ENCODE measurements at regions not wholly inside any gene's neighbourhood (a gene's known extent, or its start where the extent isn't known, plus 50 kb on each side); places are given as distances from the start of the nearest gene placed in this dataset.
"Not testable (repeated sequence)": the region's sequence is repeated elsewhere in the genome, so short reads cannot be mapped to it uniquely, and the experiment has no call there.

- FAIRE-seq, result no peak
Observed at GRCh38 chr3:188021502-188022040, 132.4 kb upstream of the LPP start.

GRCh38 chr3:188022902-188023301 lies 131.1 kb upstream of the LPP start:
- DNase-seq (ENCODE audit: insufficient read length, low spot score); FAIRE-seq: not testable (repeated sequence)

More at GRCh38 chr3:188021502-188022040, 132.4 kb upstream of the LPP start:
- no peak for DNase-seq (ENCODE audit: insufficient read length, low spot score)

GRCh38 chr3:188025555-188025954 lies 128.4 kb upstream of the LPP start:
- no peak for DNase-seq (ENCODE audit: insufficient read length, low spot score)
- FAIRE-seq, result no peak

- DNase-seq (ENCODE audit: insufficient read length, low spot score) (no peak), FAIRE-seq (no peak)
Observed at GRCh38 chr3:188026191-188026968, 127.6 kb upstream of the LPP start.

- no peak for FAIRE-seq
- no peak for DNase-seq (ENCODE audit: insufficient read length, low spot score)
Observed at GRCh38 chr3:188031121-188031520, 122.8 kb upstream of the LPP start.

- DNase-seq (ENCODE audit: insufficient read length, low spot score), result no peak
- FAIRE-seq, result no peak
Observed at GRCh38 chr3:188034989-188035388, 119.0 kb upstream of the LPP start.

GRCh38 chr3:188036375-188037194 lies 117.4 kb upstream of the LPP start:
- DNase-seq (ENCODE audit: insufficient read length, low spot score) (no peak), FAIRE-seq (no peak)

- DNase-seq (ENCODE audit: insufficient read length, low spot score) (no peak), FAIRE-seq (no peak)
Observed at GRCh38 chr3:188037195-188037718, 116.7 kb upstream of the LPP start.

GRCh38 chr3:188037965-188038581 lies 115.9 kb upstream of the LPP start:
- no peak for DNase-seq (ENCODE audit: insufficient read length, low spot score)
- no peak for FAIRE-seq

- DNase-seq (ENCODE audit: insufficient read length, low spot score) (no peak), FAIRE-seq (no peak)
Observed at GRCh38 chr3:188041193-188041592, 112.8 kb upstream of the LPP start.

- DNase-seq (ENCODE audit: insufficient read length, low spot score) (no peak), FAIRE-seq (no peak)
Observed at GRCh38 chr3:188041895-188042294, 112.1 kb upstream of the LPP start.

- no peak for FAIRE-seq
Observed at GRCh38 chr3:188042466-188042865, 111.5 kb upstream of the LPP start.

GRCh38 chr3:188043891-188044290 lies 110.1 kb upstream of the LPP start:
- FAIRE-seq, result no peak

More at GRCh38 chr3:188042466-188042865, 111.5 kb upstream of the LPP start:
- DNase-seq (ENCODE audit: insufficient read length, low spot score), result no peak

GRCh38 chr3:188046561-188047211 lies 107.3 kb upstream of the LPP start:
- FAIRE-seq, result no peak
- DNase-seq (ENCODE audit: insufficient read length, low spot score), result no peak

More at GRCh38 chr3:188043891-188044290, 110.1 kb upstream of the LPP start:
- DNase-seq (ENCODE audit: insufficient read length, low spot score), result no peak

- no peak for DNase-seq (ENCODE audit: insufficient read length, low spot score)
- no peak for FAIRE-seq
Observed at GRCh38 chr3:188047536-188047935, 106.4 kb upstream of the LPP start.

- DNase-seq (ENCODE audit: insufficient read length, low spot score), result no peak
- FAIRE-seq, result no peak
Observed at GRCh38 chr3:188049606-188050530, 104.1 kb upstream of the LPP start.

GRCh38 chr3:188051801-188052168 lies 102.2 kb upstream of the LPP start:
- no peak for DNase-seq (ENCODE audit: insufficient read length, low spot score)
- FAIRE-seq, result no peak

- no peak for DNase-seq (ENCODE audit: insufficient read length, low spot score)
- FAIRE-seq, result no peak
Observed at GRCh38 chr3:188052169-188053035, 101.6 kb upstream of the LPP start.

GRCh38 chr3:188053036-188053340 lies 101.0 kb upstream of the LPP start:
- no peak for DNase-seq (ENCODE audit: insufficient read length, low spot score)
- FAIRE-seq, result no peak

Measured in GM19239 (cell line).